Stimulated activated CD4-positive, alpha-beta T cell treated with anti-CD3 and anti-CD28 coated beads, TNF-alpha, amount 100 ng/mL, for 24 hours (primary cell): ENCODE measurements at regions not wholly inside any gene's neighbourhood (a gene's known extent, or its start where the extent isn't known, plus 50 kb on each side); places are given as distances from the start of the nearest gene placed in this dataset.
"Not testable (repeated sequence)": the region's sequence is repeated elsewhere in the genome, so short reads cannot be mapped to it uniquely, and the experiment has no call there.

Source experiments
- DNase-seq, 3 experiments: peaks; one replicate each; pipeline ENCODE4 v3.0.0-alpha.2; 2020; ENCODE audit warnings: low read depth in 3 of 3

- DNase-seq, result not testable (repeated sequence)
These were observed 415.5 kb downstream of the FOXD4L4 start for GRCh38 chr9:66152406-66152805.

GRCh38 chr9:66153021-66153725, 416.2 kb downstream of the FOXD4L4 start:
- DNase-seq, result peak in 2 of 3 experiments; percentile 26 to 46

- DNase-seq, result not testable (repeated sequence)
These were observed 417.2 kb downstream of the FOXD4L4 start for GRCh38 chr9:66153971-66154691.

GRCh38 chr9:66182316-66182715, 445.4 kb downstream of the FOXD4L4 start:
- DNase-seq, result not testable (repeated sequence)

GRCh38 chr9:66183648-66184047, 446.7 kb downstream of the FOXD4L4 start:
- DNase-seq, result not testable (repeated sequence)

GRCh38 chr9:66197199-66197598, 460.3 kb downstream of the FOXD4L4 start:
- not testable (repeated sequence) for DNase-seq

GRCh38 chr9:66198421-66198820, 461.5 kb downstream of the FOXD4L4 start:
- not testable (repeated sequence) for DNase-seq

GRCh38 chr9:66206617-66207016, 469.7 kb downstream of the FOXD4L4 start:
- DNase-seq, result not testable (repeated sequence)

GRCh38 chr9:66207914-66208313, 471.0 kb downstream of the FOXD4L4 start:
- DNase-seq, result not testable (repeated sequence)

GRCh38 chr9:66244763-66245162, 507.8 kb downstream of the FOXD4L4 start:
- DNase-seq, result peak in 1 of 3 experiments; percentile 7

- DNase-seq, result not testable (repeated sequence)
These were observed 508.5 kb downstream of the FOXD4L4 start for GRCh38 chr9:66245481-66245880.

- DNase-seq, result not testable (repeated sequence)
These were observed 520.6 kb downstream of the FOXD4L4 start for GRCh38 chr9:66257581-66257980.

- DNase-seq, result not testable (repeated sequence)
These were observed 524.6 kb downstream of the FOXD4L4 start for GRCh38 chr9:66261576-66261975.

- DNase-seq, result not testable (repeated sequence)
These were observed 526.7 kb downstream of the FOXD4L4 start for GRCh38 chr9:66263621-66264020.

- DNase-seq, result not testable (repeated sequence)
These were observed 527.8 kb downstream of the FOXD4L4 start for GRCh38 chr9:66264786-66265185.

- not testable (repeated sequence) for DNase-seq
These were observed 529.3 kb downstream of the FOXD4L4 start for GRCh38 chr9:66266202-66266601.

GRCh38 chr9:66266856-66267430, 530.0 kb downstream of the FOXD4L4 start:
- not testable (repeated sequence) for DNase-seq

- DNase-seq, result not testable (repeated sequence)
These were observed 530.7 kb downstream of the FOXD4L4 start for GRCh38 chr9:66267684-66268083.

- not testable (repeated sequence) for DNase-seq
These were observed 532.1 kb downstream of the FOXD4L4 start for GRCh38 chr9:66269024-66269423.

- DNase-seq, result peak; percentile 13 to 68 (median 52)
These were observed 532.8 kb downstream of the FOXD4L4 start for GRCh38 chr9:66269783-66270182.

- DNase-seq, result not testable (repeated sequence)
These were observed 541.9 kb downstream of the FOXD4L4 start for GRCh38 chr9:66278809-66279208.
